HepG2 (cell line): ENCODE measurements at regions not wholly inside any gene's neighbourhood (a gene's known extent, or its start where the extent isn't known, plus 50 kb on each side); places are given as distances from the start of the nearest gene placed in this dataset.

Experiments
- ATAC-seq: fragments of 200-7000 bp; cut with Tn5 transposase; 3 replicates; pipeline ENCODE4 v1.9.1; 2020; ENCODE audit warnings: mild to moderate bottlenecking, moderate library complexity
- BruUV-seq: library from RNA; stranded (reverse); fragments of 400-500 nt; replicated peaks from 2 replicates; lab custom pipeline; 2021; lab: Mats Ljungman, UMichigan
- CTCF ChIA-PET: fragments of 300-600 bp; formaldehyde crosslinking; extraction: SDS; loops from one replicate; lab custom pipeline; 2021; ENCODE audit warnings: low total read pairs, inconsistent platforms, low intra/inter-chr PET ratio; lab: Yijun Ruan, JAX
- POLR2A ChIA-PET: fragments of 350-600 bp; sonication (Branson Sonifier 250); formaldehyde crosslinking; loops from one replicate; lab custom pipeline; 2020; ENCODE audit warnings: antibody characterized with exemption, inconsistent platforms; lab: Yijun Ruan, JAX
- DNase-seq: peaks from one replicate; pipeline ENCODE4 v3.0.0-alpha.2; 2015; ENCODE audit warnings: low spot score
- FAIRE-seq: peaks from 3 replicates; lab custom pipeline; 2011; peaks lifted over from hg19 to GRCh38; lab: Jason Lieb, UNC
- H2AFZ ChIP-seq: one replicate; pipeline ENCODE4 v1.6.1; 2011; ENCODE audit warnings: low read length, inconsistent platforms
- H3K27ac ChIP-seq: fragments of 300-600 bp; 3 replicates; pipeline ENCODE4 v1.8.0; 2011; ENCODE audit warnings: mixed run types, mild to moderate bottlenecking, mixed read lengths, low read length, inconsistent platforms; ENCODE audit not compliant: insufficient read depth; ENCODE audit errors: extremely low read length
- H3K27me3 ChIP-seq, 2 experiments: fragments of 200-600 bp in 1 of 2; 2 replicates in 1 of 2; 3 replicates in 1 of 2; pipeline versions ENCODE4 v1.6.0 to v1.8.0; 2011; ENCODE audit warnings: low read length in 2 of 2, mild to moderate bottlenecking in 2 of 2, moderate library complexity in 2 of 2, inconsistent platforms in 1 of 2; ENCODE audit not compliant: insufficient read depth in 2 of 2, control insufficient read depth in 1 of 2
- H3K36me3 ChIP-seq, 2 experiments: fragments of 200-600 bp in 1 of 2; replicated peaks in 1 of 2; 2 replicates in 1 of 2; 3 replicates in 1 of 2; pipeline versions ENCODE4 v1.5.1 to v1.8.0; 2011; ENCODE audit warnings: low read length in 2 of 2, inconsistent platforms in 1 of 2; ENCODE audit not compliant: insufficient read depth in 2 of 2, control insufficient read depth in 1 of 2
- H3K4me1 ChIP-seq: 2 replicates; pipeline ENCODE4 v1.5.1; 2012; ENCODE audit warnings: low read length, inconsistent platforms; ENCODE audit not compliant: insufficient read depth
- H3K4me2 ChIP-seq: 2 replicates; pipeline ENCODE4 v1.6.0; 2011; ENCODE audit warnings: low read depth, low read length, inconsistent platforms
- H3K4me3 ChIP-seq, 3 experiments: fragments of 200-600 bp in 1 of 3; sonication (generic), shearing (Covaris generic) in 1 of 3; replicated peaks in 1 of 3; 2 replicates each; pipeline ENCODE4 v1.5.1; 2011 to 2016; ENCODE audit warnings: low read length in 3 of 3, inconsistent platforms in 2 of 3, low read depth in 2 of 3, mild to moderate bottlenecking in 2 of 3, control low read depth in 1 of 3, mixed read lengths in 1 of 3; ENCODE audit not compliant: insufficient read depth in 1 of 3
- H3K79me2 ChIP-seq: one replicate; pipeline ENCODE4 v1.6.1; 2011; ENCODE audit warnings: low read length, inconsistent platforms; ENCODE audit not compliant: insufficient read depth
- H3K9ac ChIP-seq: 2 replicates; pipeline ENCODE4 v1.6.0; 2011; ENCODE audit warnings: mild to moderate bottlenecking, low read depth, low read length, inconsistent platforms; ENCODE audit not compliant: insufficient read depth
- H3K9me3 ChIP-seq: 2 replicates; pipeline ENCODE4 v1.5.1; 2012; ENCODE audit warnings: mild to moderate bottlenecking, low read length
- H4K20me1 ChIP-seq: 2 replicates; pipeline ENCODE4 v1.6.0; 2011; ENCODE audit warnings: inconsistent platforms, mild to moderate bottlenecking, low read length, moderate library complexity; ENCODE audit not compliant: insufficient read depth
- BCL6 ChIP-seq: IDR thresholded peaks from 2 replicates; pipeline ENCODE4 v1.6.1; 2016; ENCODE audit warnings: missing genetic modification reagents, missing compliant biosample characterization
- MBNL3 ChIP-seq: fragments of 250-450 bp; sonication (Bioruptor Pico); conservative IDR thresholded peaks from 2 replicates; pipeline ENCODE4 v1.8.0; 2022; ENCODE audit warnings: mild to moderate bottlenecking, inconsistent platforms
- SIX1 ChIP-seq: sonication (generic); formaldehyde crosslinking; IDR thresholded peaks from 2 replicates; pipeline ENCODE4 v1.4.0; 2020; ENCODE audit warnings: missing genetic modification reagents, borderline replicate concordance
- ZNF878 ChIP-seq: sonication (generic); formaldehyde crosslinking; IDR thresholded peaks from 2 replicates; pipeline ENCODE4 v1.8.1; 2023; ENCODE audit warnings: mild to moderate bottlenecking, missing genetic modification reagents, moderate library complexity
- ZNF883 ChIP-seq: sonication (generic); formaldehyde crosslinking; IDR thresholded peaks from 2 replicates; pipeline ENCODE4 v1.5.1; 2020; ENCODE audit warnings: mild to moderate bottlenecking, missing genetic modification reagents; ENCODE audit errors: not compliant biosample characterization
- WGBS: methylation state at CpG from one replicate; pipeline ENCODE4 v1.1.6; 2017; ENCODE audit warnings: low lambda C conversion rate; 5-methylcytosine and 5-hydroxymethylcytosine counted together
- in situ Hi-C: cut with HindIII; loops from 2 replicates; pipeline ENCODE4 v1.10.0; 2017; ENCODE audit warnings: low pct_unique_long_range_greater_than_20kb; ENCODE audit not compliant: extremely low pct_ligation_motif_present
- intact Hi-C: fragments of 100-400 bp; cut with micrococcal nuclease; formaldehyde crosslinking; loops from one replicate; pipeline ENCODE4 v1.10.0; 2022; ENCODE audit not compliant: unreplicated experiment

- in situ Hi-C loops: no loop called here
- Histone ChIP-seq H3K4me2 (no peak overlapping the region), H2AFZ (no peak overlapping the region), H3K4me1 (no peaks in the 10 kb centered on the region), H3K9me3 (no peaks in the 10 kb centered on the region), H3K36me3 (no peaks in the 10 kb centered on the region), H4K20me1 (no peaks in the 10 kb centered on the region), H3K27me3 (peaks cover 3 to 17% of the 10 kb centered on the region in 2 experiments; a peak in 4 of 5 replicates), H3K9ac (no peak overlapping the region), H3K79me2 (no peaks in the 10 kb centered on the region), H3K27ac (no peak overlapping the region), H3K4me3 (no peak overlapping the region)
- ATAC-seq: no peak
- TF ChIP-seq ZNF883 (CRISPR knock-in tag) (no peak), SIX1 (peak; percentile 73; the same call in 1 of the 2 replicates), BCL6 (CRISPR knock-in tag) (0 out of 2 replicates have a peak, but pooled peaks have one; percentile 39)
- no peak for DNase-seq
- no TSS peak for BruUV-seq
- intact Hi-C loops: no loop called here
- CTCF ChIA-PET: no interaction called here
- WGBS: 2% methylated on average over 3 of the region's 3 CpGs
- POLR2A ChIA-PET: no interaction called here
- FAIRE-seq: no peak
Measured at GRCh38 chr11:19648321-19648720, 64.3 kb upstream of the NAV2 start.

- Histone ChIP-seq H3K9me3 (no peaks in the 10 kb centered on the region), H3K9ac (no peak overlapping the region), H3K4me1 (no peaks in the 10 kb centered on the region), H3K27ac (no peak overlapping the region), H3K4me3 (no peak overlapping the region), H4K20me1 (no peaks in the 10 kb centered on the region), H3K4me2 (no peak overlapping the region), H2AFZ (no peak overlapping the region), H3K36me3 (no peaks in the 10 kb centered on the region), H3K27me3 (peaks cover 3 to 17% of the 10 kb centered on the region in 2 experiments; a peak in 4 of 5 replicates), H3K79me2 (no peaks in the 10 kb centered on the region)
- BruUV-seq: no TSS peak
- no peak for DNase-seq
- POLR2A ChIA-PET: no interaction called here
- WGBS: 12% methylated on average over 3 of the region's 3 CpGs
- no peak for FAIRE-seq
- in situ Hi-C loops (no loop called here), intact Hi-C loops (no loop called here)
- no peak for ATAC-seq
- CTCF ChIA-PET: no interaction called here
- TF ChIP-seq ZNF878 (CRISPR knock-in tag): no peak
- no peak for TF ChIP-seq MBNL3 (CRISPR knock-in tag)
Measured at GRCh38 chr11:19647816-19648215, 64.8 kb upstream of the NAV2 start.
